Fibroblast of the aortic adventitia (primary cell): ENCODE measurements at regions not wholly inside any gene's neighbourhood (a gene's known extent, or its start where the extent isn't known, plus 50 kb on each side); places are given as distances from the start of the nearest gene placed in this dataset. TPM values are rescaled to one million over a fixed set of nuclear protein-coding genes. Genes with fewer than 3 reads are reported as not detected.

Experiments used
- DNase-seq: peaks from one replicate; pipeline ENCODE4 v3.0.0-alpha.2; 2010; ENCODE audit warnings: low read depth
- H3K4me3 ChIP-seq: 2 replicates; pipeline ENCODE4 v1.5.1; 2011; ENCODE audit warnings: low read depth, mild to moderate bottlenecking, control low read depth, low read length, moderate library complexity
- small RNA-seq: library from RNA; depleted of rRNA; stranded (forward); fragments of <200 nt; gene quantifications from one replicate; pipeline ENCODE3, GENCODE V24; 2012
- TF ChIP-seq, protein P1 (sequence below): IDR thresholded peaks from 2 replicates; pipeline ENCODE4 v1.5.1; 2011; ENCODE audit warnings: mild to moderate bottlenecking, low read length, control low read depth, inconsistent platforms; ENCODE audit not compliant: insufficient read depth

DNA sequence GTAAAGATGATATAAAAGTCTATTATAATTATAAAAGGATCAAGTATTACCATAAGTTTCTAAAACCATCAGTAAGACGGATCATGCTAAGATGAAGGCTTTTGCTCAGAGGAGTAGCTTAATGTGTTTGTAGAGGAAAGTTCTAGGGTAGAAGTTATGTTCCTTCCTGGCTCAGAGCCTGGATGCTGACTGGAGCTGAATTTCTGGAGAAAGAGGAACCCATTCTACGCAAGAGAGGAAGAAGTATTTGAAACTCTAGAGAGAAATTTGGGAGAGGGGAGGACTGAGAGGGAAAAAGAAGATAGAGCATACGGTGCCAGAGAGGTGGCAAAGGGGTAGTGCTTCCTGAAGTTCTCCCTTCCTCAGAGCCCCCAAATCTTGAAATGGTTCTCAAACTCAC lies 51.4 kb upstream of the SGCG start:
- TF ChIP-seq, protein P1, sequence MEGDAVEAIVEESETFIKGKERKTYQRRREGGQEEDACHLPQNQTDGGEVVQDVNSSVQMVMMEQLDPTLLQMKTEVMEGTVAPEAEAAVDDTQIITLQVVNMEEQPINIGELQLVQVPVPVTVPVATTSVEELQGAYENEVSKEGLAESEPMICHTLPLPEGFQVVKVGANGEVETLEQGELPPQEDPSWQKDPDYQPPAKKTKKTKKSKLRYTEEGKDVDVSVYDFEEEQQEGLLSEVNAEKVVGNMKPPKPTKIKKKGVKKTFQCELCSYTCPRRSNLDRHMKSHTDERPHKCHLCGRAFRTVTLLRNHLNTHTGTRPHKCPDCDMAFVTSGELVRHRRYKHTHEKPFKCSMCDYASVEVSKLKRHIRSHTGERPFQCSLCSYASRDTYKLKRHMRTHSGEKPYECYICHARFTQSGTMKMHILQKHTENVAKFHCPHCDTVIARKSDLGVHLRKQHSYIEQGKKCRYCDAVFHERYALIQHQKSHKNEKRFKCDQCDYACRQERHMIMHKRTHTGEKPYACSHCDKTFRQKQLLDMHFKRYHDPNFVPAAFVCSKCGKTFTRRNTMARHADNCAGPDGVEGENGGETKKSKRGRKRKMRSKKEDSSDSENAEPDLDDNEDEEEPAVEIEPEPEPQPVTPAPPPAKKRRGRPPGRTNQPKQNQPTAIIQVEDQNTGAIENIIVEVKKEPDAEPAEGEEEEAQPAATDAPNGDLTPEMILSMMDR: no peak
- DNase-seq: no peak
- no peak overlapping the region for H3K4me3 ChIP-seq

Small RNAs in the stretch of these regions (small RNA-seq; reads per million reads assigned to genes)
- gene MTND3P1 (not detected), gene RF00049 (0.32 reads per million)
